ENCODE measurements at regions not wholly inside any gene's neighbourhood (a gene's known extent, or its start where the extent isn't known, plus 50 kb on each side); places are given as distances from the start of the nearest gene placed in this dataset.

GRCh38 chr1:82538876-82539275 is 738.1 kb downstream of the ADGRL2 start:
- Mint-ChIP-seq H3K9me3 (ENCODE audit: unreplicated experiment) (peaks cover 30% of the 10 kb centered on the region), H3K27me3 (ENCODE audit: unreplicated experiment) (no peaks in the 10 kb centered on the region), H3K4me3 (ENCODE audit: unreplicated experiment) (no peak overlapping the region), H3K4me1 (ENCODE audit: unreplicated experiment) (no peaks in the 10 kb centered on the region), H3K27ac (ENCODE audit: unreplicated experiment) (no peak overlapping the region), H3K36me3 (ENCODE audit: unreplicated experiment) (peaks cover 6% of the 10 kb centered on the region)
- no peak for DNase-seq (ENCODE audit: extremely low spot score, unreplicated experiment)
- TF ChIP-seq CTCF (IDR thresholded peaks at IDR 0.05): no peak

GRCh38 chr1:82534996-82535395 is 734.3 kb downstream of the ADGRL2 start:
- DNase-seq (ENCODE audit: extremely low spot score, unreplicated experiment): no peak
- TF ChIP-seq CTCF (IDR thresholded peaks at IDR 0.05): no peak
- Mint-ChIP-seq H3K9me3 (ENCODE audit: unreplicated experiment) (peaks cover 8% of the 10 kb centered on the region), H3K4me1 (ENCODE audit: unreplicated experiment) (no peaks in the 10 kb centered on the region), H3K27me3 (ENCODE audit: unreplicated experiment) (no peaks in the 10 kb centered on the region), H3K4me3 (ENCODE audit: unreplicated experiment) (no peak overlapping the region), H3K36me3 (ENCODE audit: unreplicated experiment) (peaks cover 2% of the 10 kb centered on the region), H3K27ac (ENCODE audit: unreplicated experiment) (no peak overlapping the region)

- Mint-ChIP-seq H3K36me3 (ENCODE audit: unreplicated experiment) (no peaks in the 10 kb centered on the region), H3K9me3 (ENCODE audit: unreplicated experiment) (no peaks in the 10 kb centered on the region), H3K4me3 (ENCODE audit: unreplicated experiment) (no peak overlapping the region), H3K27ac (ENCODE audit: unreplicated experiment) (no peak overlapping the region), H3K4me1 (ENCODE audit: unreplicated experiment) (no peaks in the 10 kb centered on the region), H3K27me3 (ENCODE audit: unreplicated experiment) (no peaks in the 10 kb centered on the region)
- DNase-seq (ENCODE audit: extremely low spot score, unreplicated experiment): no peak
- TF ChIP-seq CTCF (IDR thresholded peaks at IDR 0.05): no peak
These were observed 724.6 kb downstream of the ADGRL2 start for GRCh38 chr1:82525378-82525777.

GRCh38 chr1:82520611-82521010 is 719.9 kb downstream of the ADGRL2 start:
- no peaks in the 10 kb centered on the region for H3K9me3 Mint-ChIP-seq (ENCODE audit: unreplicated experiment)
- H3K27me3 Mint-ChIP-seq (ENCODE audit: unreplicated experiment): no peaks in the 10 kb centered on the region
- no peak overlapping the region for H3K4me3 Mint-ChIP-seq (ENCODE audit: unreplicated experiment)
- peaks cover 2% of the 10 kb centered on the region for H3K4me1 Mint-ChIP-seq (ENCODE audit: unreplicated experiment)
- TF ChIP-seq CTCF (IDR thresholded peaks at IDR 0.05): no peak
- H3K27ac Mint-ChIP-seq (ENCODE audit: unreplicated experiment): no peak overlapping the region
- DNase-seq (ENCODE audit: extremely low spot score, unreplicated experiment): no peak
- H3K36me3 Mint-ChIP-seq (ENCODE audit: unreplicated experiment): no peaks in the 10 kb centered on the region

DNA sequence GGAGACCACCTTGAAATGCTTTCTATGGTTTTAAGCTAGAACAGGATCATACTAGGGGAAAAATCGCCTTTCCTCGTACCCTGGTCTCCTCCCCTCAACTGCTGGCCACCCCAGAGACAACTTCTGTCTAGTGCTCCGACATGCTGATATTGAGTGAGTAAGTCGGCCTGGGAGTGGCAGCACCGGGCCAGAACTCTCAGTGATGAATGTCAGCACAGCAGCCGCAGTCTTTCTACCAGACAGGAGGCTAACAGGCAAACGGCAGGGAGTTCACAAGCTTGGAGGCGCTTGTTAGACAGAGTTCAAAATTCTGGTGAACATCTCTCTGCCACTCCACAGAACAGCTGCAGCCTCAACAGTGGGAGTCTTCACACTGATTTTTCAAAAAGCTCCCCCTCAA is 716.9 kb downstream of the ADGRL2 start:
- H3K9me3 Mint-ChIP-seq (ENCODE audit: unreplicated experiment): no peaks in the 10 kb centered on the region
- H3K4me3 Mint-ChIP-seq (ENCODE audit: unreplicated experiment): no peak overlapping the region
- peak; percentile 39 for TF ChIP-seq CTCF (IDR thresholded peaks at IDR 0.05)
- no peak for DNase-seq (ENCODE audit: extremely low spot score, unreplicated experiment)
- no peaks in the 10 kb centered on the region for H3K36me3 Mint-ChIP-seq (ENCODE audit: unreplicated experiment)
- no peak overlapping the region for H3K27ac Mint-ChIP-seq (ENCODE audit: unreplicated experiment)
- peaks cover 2% of the 10 kb centered on the region for H3K4me1 Mint-ChIP-seq (ENCODE audit: unreplicated experiment)
- H3K27me3 Mint-ChIP-seq (ENCODE audit: unreplicated experiment): no peaks in the 10 kb centered on the region

Measured in osteocyte (in vitro differentiated cells).